A673 (cell line): ENCODE measurements at regions not wholly inside any gene's neighbourhood (a gene's known extent, or its start where the extent isn't known, plus 50 kb on each side); places are given as distances from the start of the nearest gene placed in this dataset.

ENCODE experiments used
- CTCF ChIP-seq: fragments of 300-800, 200-600 bp; sonication (generic); conservative IDR thresholded peaks from 2 replicates; pipeline ENCODE4 v1.5.1; 2017; ENCODE audit warnings: low read depth, mild to moderate bottlenecking, antibody characterized with exemption, low read length, moderate library complexity, mixed read lengths
- EZH2 ChIP-seq: fragments of 200-600 bp; sonication (generic); IDR thresholded peaks from 2 replicates; pipeline ENCODE4 v1.6.1; 2017; ENCODE audit warnings: borderline replicate concordance, low read depth, mild to moderate bottlenecking, mixed read lengths, antibody characterized with exemption, low read length; ENCODE audit not compliant: poor library complexity, severe bottlenecking

DNA sequence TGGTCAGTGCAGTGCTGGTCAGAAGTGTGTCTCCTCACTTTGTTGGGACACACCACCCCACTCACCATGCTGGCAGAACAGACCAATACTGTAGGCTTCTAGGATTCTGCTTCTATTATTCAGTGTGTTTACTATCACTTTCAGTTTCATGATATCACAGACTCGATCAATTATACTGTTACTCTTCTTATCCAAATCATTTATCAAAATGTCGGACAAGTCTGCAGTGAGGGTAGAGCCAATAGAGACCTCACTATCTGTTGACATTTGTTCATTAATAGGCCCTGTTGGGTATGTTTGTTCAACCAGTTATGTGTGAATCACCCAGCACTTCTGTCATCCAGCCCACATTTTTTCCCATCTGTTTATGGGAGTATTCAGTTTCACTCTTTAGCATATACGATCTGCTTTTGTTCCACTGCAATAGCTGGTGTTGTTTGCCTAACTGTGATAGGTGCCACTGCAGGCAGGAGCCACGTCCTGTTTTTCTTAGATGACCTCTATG, 140.1 kb downstream of the NRN1 start:
- TF ChIP-seq CTCF: no peak
- TF ChIP-seq EZH2: no peak
